ENCODE measurements at regions not wholly inside any gene's neighbourhood (a gene's known extent, or its start where the extent isn't known, plus 50 kb on each side); places are given as distances from the start of the nearest gene placed in this dataset.

GRCh38 chr17:33514369-33514768 is 221.3 kb upstream of the ASIC2 start:
- Histone ChIP-seq H3K9me3 (no peaks in the 10 kb centered on the region), H3K4me3 (no peak overlapping the region), H3K36me3 (no peaks in the 10 kb centered on the region), H3K4me1 (ENCODE audit: insufficient read depth) (no peaks in the 10 kb centered on the region), H3K27me3 (no peaks in the 10 kb centered on the region), H3K27ac (no peak overlapping the region)
- TF ChIP-seq, protein P1, sequence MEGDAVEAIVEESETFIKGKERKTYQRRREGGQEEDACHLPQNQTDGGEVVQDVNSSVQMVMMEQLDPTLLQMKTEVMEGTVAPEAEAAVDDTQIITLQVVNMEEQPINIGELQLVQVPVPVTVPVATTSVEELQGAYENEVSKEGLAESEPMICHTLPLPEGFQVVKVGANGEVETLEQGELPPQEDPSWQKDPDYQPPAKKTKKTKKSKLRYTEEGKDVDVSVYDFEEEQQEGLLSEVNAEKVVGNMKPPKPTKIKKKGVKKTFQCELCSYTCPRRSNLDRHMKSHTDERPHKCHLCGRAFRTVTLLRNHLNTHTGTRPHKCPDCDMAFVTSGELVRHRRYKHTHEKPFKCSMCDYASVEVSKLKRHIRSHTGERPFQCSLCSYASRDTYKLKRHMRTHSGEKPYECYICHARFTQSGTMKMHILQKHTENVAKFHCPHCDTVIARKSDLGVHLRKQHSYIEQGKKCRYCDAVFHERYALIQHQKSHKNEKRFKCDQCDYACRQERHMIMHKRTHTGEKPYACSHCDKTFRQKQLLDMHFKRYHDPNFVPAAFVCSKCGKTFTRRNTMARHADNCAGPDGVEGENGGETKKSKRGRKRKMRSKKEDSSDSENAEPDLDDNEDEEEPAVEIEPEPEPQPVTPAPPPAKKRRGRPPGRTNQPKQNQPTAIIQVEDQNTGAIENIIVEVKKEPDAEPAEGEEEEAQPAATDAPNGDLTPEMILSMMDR (IDR thresholded peaks at IDR 0.05), result no peak
- no peak for TF ChIP-seq EP300 (IDR thresholded peaks at IDR 0.05)
- TF ChIP-seq POLR2A (IDR thresholded peaks at IDR 0.05), result no peak
- no peak for DNase-seq
- intact Hi-C loops (cut with DNase I), result no loop called here
- WGBS, 3 donors, result 56 to 69% (median 63%) methylated on average over 6 of the region's 6 CpGs

DNA sequence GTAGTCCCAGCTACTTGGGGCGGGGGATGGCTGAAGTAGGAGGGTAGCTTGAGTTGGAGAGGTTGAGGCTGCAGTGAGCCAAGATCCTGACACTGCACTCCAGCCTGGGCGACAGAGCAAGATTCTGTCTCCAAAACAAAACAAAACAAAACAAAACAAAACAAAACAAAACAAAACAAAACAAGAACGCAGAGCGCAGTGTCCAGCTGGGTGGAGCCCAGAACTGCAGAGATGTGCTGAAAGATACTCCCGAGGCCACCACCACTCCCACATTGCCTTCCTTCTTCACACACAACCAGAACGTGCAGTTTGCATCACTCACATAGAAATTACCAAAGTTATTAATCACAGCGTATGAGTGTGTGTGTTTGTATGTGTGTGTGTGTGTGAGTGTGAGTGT is 222.9 kb upstream of the ASIC2 start:
- no peak for DNase-seq
- H3K4me3 ChIP-seq, result no peak overlapping the region
- no peaks in the 10 kb centered on the region for H3K9me3 ChIP-seq
- TF ChIP-seq POLR2A (IDR thresholded peaks at IDR 0.05) (no peak), EP300 (IDR thresholded peaks at IDR 0.05) (no peak)
- TF ChIP-seq, protein P1 (IDR thresholded peaks at IDR 0.05), result no peak
- H3K4me1 ChIP-seq (ENCODE audit: insufficient read depth), result no peaks in the 10 kb centered on the region
- WGBS, 3 donors, result 31 to 50% (median 32%) methylated on average over 7 of the region's 7 CpGs
- H3K27ac ChIP-seq, result no peak overlapping the region
- H3K27me3 ChIP-seq, result no peaks in the 10 kb centered on the region
- intact Hi-C loops (cut with DNase I), result no loop called here
- no peaks in the 10 kb centered on the region for H3K36me3 ChIP-seq

GRCh38 chr17:33516645-33517044 is 223.6 kb upstream of the ASIC2 start:
- intact Hi-C loops (cut with DNase I), result no loop called here
- WGBS, 3 donors, result 90 to 98% (median 92%) methylated on average over 5 of the region's 5 CpGs
- no peaks in the 10 kb centered on the region for H3K9me3 ChIP-seq
- H3K4me3 ChIP-seq, result no peak overlapping the region
- no peak for DNase-seq
- TF ChIP-seq EP300 (IDR thresholded peaks at IDR 0.05), result no peak
- TF ChIP-seq, protein P1 (IDR thresholded peaks at IDR 0.05), result no peak
- H3K36me3 ChIP-seq, result no peaks in the 10 kb centered on the region
- no peaks in the 10 kb centered on the region for H3K27me3 ChIP-seq
- H3K4me1 ChIP-seq (ENCODE audit: insufficient read depth), result no peaks in the 10 kb centered on the region
- H3K27ac ChIP-seq, result no peak overlapping the region

GRCh38 chr17:33517746-33518145 is 224.7 kb upstream of the ASIC2 start:
- WGBS, 3 donors, result 75 to 89% (median 76%) methylated on average over 4 to 5 of the region's 5 CpGs
- no peaks in the 10 kb centered on the region for H3K9me3 ChIP-seq
- no peak for DNase-seq
- H3K4me1 ChIP-seq (ENCODE audit: insufficient read depth), result no peaks in the 10 kb centered on the region
- H3K4me3 ChIP-seq, result no peak overlapping the region
- intact Hi-C loops (cut with DNase I), result no loop called here
- TF ChIP-seq, protein P1 (IDR thresholded peaks at IDR 0.05), result no peak
- TF ChIP-seq POLR2A (IDR thresholded peaks at IDR 0.05), result no peak
- no peak for TF ChIP-seq EP300 (IDR thresholded peaks at IDR 0.05)
- H3K27ac ChIP-seq, result no peak overlapping the region
- H3K36me3 ChIP-seq, result no peaks in the 10 kb centered on the region
- H3K27me3 ChIP-seq, result no peaks in the 10 kb centered on the region

DNA sequence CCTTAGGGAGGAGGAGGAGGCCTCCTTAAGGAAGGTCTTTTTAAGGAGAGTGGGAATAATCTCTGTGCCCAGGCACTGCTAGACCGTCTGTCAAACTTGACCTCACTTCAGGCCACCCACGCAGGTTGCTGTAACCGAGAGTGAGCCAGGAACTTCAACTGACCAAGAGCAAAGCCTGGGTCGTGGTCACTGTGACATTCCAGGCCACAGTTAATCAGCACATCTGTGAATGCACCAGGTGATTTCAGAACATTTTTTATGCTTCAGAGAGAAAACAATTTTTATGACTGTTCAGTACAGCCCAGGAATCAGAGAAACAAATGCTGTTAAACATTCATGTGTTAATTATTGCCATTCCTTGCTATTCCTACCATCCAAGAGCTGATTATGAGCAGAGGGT is 226.6 kb upstream of the ASIC2 start:
- no peaks in the 10 kb centered on the region for H3K36me3 ChIP-seq
- intact Hi-C loops (cut with DNase I), result loop anchor here in 1 of 4 donors (10.0 kb wide), 1 partner anchor 115 kb away; no protein-coding TSS in a partner anchor
- H3K4me1 ChIP-seq (ENCODE audit: insufficient read depth), result no peaks in the 10 kb centered on the region
- H3K9me3 ChIP-seq, result no peaks in the 10 kb centered on the region
- H3K27ac ChIP-seq, result no peak overlapping the region
- TF ChIP-seq EP300 (IDR thresholded peaks at IDR 0.05), result no peak
- TF ChIP-seq POLR2A (IDR thresholded peaks at IDR 0.05), result no peak
- TF ChIP-seq, protein P1 (IDR thresholded peaks at IDR 0.05), result no peak
- 19 to 31% (median 26%) methylated on average over 4 of the region's 4 CpGs for WGBS, 3 donors
- no peaks in the 10 kb centered on the region for H3K27me3 ChIP-seq
- H3K4me3 ChIP-seq, result no peak overlapping the region
- no peak for DNase-seq
